HEK293 (cell line): ENCODE measurements at regions not wholly inside any gene's neighbourhood (a gene's known extent, or its start where the extent isn't known, plus 50 kb on each side); places are given as distances from the start of the nearest gene placed in this dataset.

Experiments
- CTCF ChIA-PET: fragments of 350-600 bp; formaldehyde crosslinking; extraction: SDS; loops from one replicate; lab custom pipeline; 2021; ENCODE audit warnings: antibody characterized with exemption; lab: Yijun Ruan, JAX
- POLR2A ChIA-PET: fragments of 300-600 bp; formaldehyde crosslinking; extraction: SDS; loops from one replicate; lab custom pipeline; 2020; ENCODE audit warnings: antibody characterized with exemption, inconsistent platforms; lab: Yijun Ruan, JAX
- H3K27ac ChIP-seq: fragments of 200-500 bp; sonication (Bioruptor generic); 2 replicates; pipeline ENCODE4 v1.5.1; 2014; ENCODE audit warnings: low read depth, low read length, control low read depth, inconsistent platforms; ENCODE audit errors: extremely low read depth
- H3K36me3 ChIP-seq, 2 experiments: fragments of 200-500 bp in 1 of 2; sonication (Bioruptor generic) in 1 of 2; 1 replicate in 1 of 2; 2 replicates in 1 of 2; pipeline ENCODE4 v1.5.1; 2014 to 2017; ENCODE audit warnings: inconsistent platforms in 2 of 2, low read length in 2 of 2; ENCODE audit not compliant: control insufficient read depth in 2 of 2, insufficient read depth in 1 of 2
- H3K4me1 ChIP-seq: fragments of 200-500 bp; sonication (Bioruptor generic); 2 replicates; pipeline ENCODE4 v1.5.1; 2014; ENCODE audit warnings: mild to moderate bottlenecking, low read length, inconsistent platforms; ENCODE audit not compliant: control insufficient read depth, insufficient read depth
- H3K4me3 ChIP-seq: 2 replicates; pipeline ENCODE4 v1.5.1; 2011; ENCODE audit warnings: low read depth, mild to moderate bottlenecking, control low read depth, low read length, moderate library complexity
- H3K9me3 ChIP-seq: fragments of 200-500 bp; sonication (Bioruptor generic); 2 replicates; pipeline ENCODE4 v1.5.1; 2014; ENCODE audit warnings: low read depth, low read length, inconsistent platforms; ENCODE audit not compliant: control insufficient read depth, insufficient read depth
- EGR2 ChIP-seq: fragments of 450-650 bp; formaldehyde crosslinking; IDR thresholded peaks from 2 replicates; pipeline ENCODE4 v1.5.1; 2016; ENCODE audit warnings: low read depth, missing biosample characterization, missing genetic modification characterization
- FEZF1 ChIP-seq: fragments of 450-650 bp; formaldehyde crosslinking; IDR thresholded peaks from 2 replicates; pipeline ENCODE4 v1.5.1; 2016; ENCODE audit warnings: missing biosample characterization, missing genetic modification characterization
- GFI1B ChIP-seq: fragments of 450-650 bp; formaldehyde crosslinking; IDR thresholded peaks from 2 replicates; pipeline ENCODE4 v1.5.1; 2016; ENCODE audit warnings: missing biosample characterization, missing genetic modification characterization
- GLI2 ChIP-seq: fragments of 450-650 bp; formaldehyde crosslinking; IDR thresholded peaks from 2 replicates; pipeline ENCODE4; 2017; ENCODE audit warnings: missing biosample characterization, missing genetic modification characterization, low read depth, borderline replicate concordance
- HOXD13 ChIP-seq: sonication (generic); formaldehyde crosslinking; IDR thresholded peaks from 2 replicates; pipeline ENCODE4 v1.8.0; 2022; ENCODE audit warnings: missing genetic modification reagents, borderline replicate concordance
- KLF8 ChIP-seq: fragments of 450-650 bp; formaldehyde crosslinking; IDR thresholded peaks from 2 replicates; pipeline ENCODE4 v1.5.1; 2016; ENCODE audit warnings: missing biosample characterization, missing genetic modification characterization
- MZF1 ChIP-seq: fragments of 450-650 bp; formaldehyde crosslinking; IDR thresholded peaks from 2 replicates; pipeline ENCODE4 v1.5.1; 2017; ENCODE audit warnings: missing biosample characterization, missing genetic modification characterization, borderline replicate concordance
- TCF7L2 ChIP-seq: IDR thresholded peaks from 2 replicates; pipeline ENCODE4 v1.6.1; 2011; ENCODE audit warnings: low read depth, mild to moderate bottlenecking, inconsistent platforms, low read length, moderate library complexity, borderline replicate concordance
- TSHZ1 ChIP-seq: fragments of 450-650 bp; formaldehyde crosslinking; IDR thresholded peaks from 2 replicates; pipeline ENCODE4 v1.5.1; 2016; ENCODE audit warnings: missing biosample characterization, missing genetic modification characterization, borderline replicate concordance
- ZBTB20 ChIP-seq: fragments of 450-650 bp; formaldehyde crosslinking; IDR thresholded peaks from 2 replicates; pipeline ENCODE4 v1.5.1; 2016; ENCODE audit warnings: missing biosample characterization, missing genetic modification characterization
- ZBTB26 ChIP-seq: fragments of 450-650 bp; formaldehyde crosslinking; optimal IDR thresholded peaks from 2 replicates; pipeline ENCODE3; 2016; ENCODE audit warnings: missing biosample characterization, mild to moderate bottlenecking, missing genetic modification characterization
- ZIC2 ChIP-seq: fragments of 450-650 bp; formaldehyde crosslinking; IDR thresholded peaks from 2 replicates; pipeline ENCODE4 v1.5.1; 2016; ENCODE audit warnings: missing biosample characterization, missing genetic modification characterization
- ZNF10 ChIP-seq: fragments of 450-650 bp; formaldehyde crosslinking; IDR thresholded peaks from 2 replicates; pipeline ENCODE4 v1.5.1; 2017; ENCODE audit warnings: missing biosample characterization, missing genetic modification characterization
- ZNF138 ChIP-seq: fragments of 450-650 bp; formaldehyde crosslinking; IDR thresholded peaks from 2 replicates; pipeline ENCODE4 v1.5.1; 2016; ENCODE audit warnings: missing biosample characterization, missing genetic modification characterization, borderline replicate concordance
- ZNF248 ChIP-seq: fragments of 450-650 bp; formaldehyde crosslinking; IDR thresholded peaks from 2 replicates; pipeline ENCODE4 v1.5.1; 2017; ENCODE audit warnings: missing biosample characterization, missing genetic modification characterization
- ZNF324 ChIP-seq: fragments of 450-650 bp; formaldehyde crosslinking; IDR thresholded peaks from 2 replicates; pipeline ENCODE4 v1.5.1; 2016; ENCODE audit warnings: missing biosample characterization, missing genetic modification characterization
- ZNF335 ChIP-seq: fragments of 450-650 bp; formaldehyde crosslinking; conservative IDR thresholded peaks from 2 replicates; pipeline ENCODE4 v1.5.1; 2016; ENCODE audit warnings: missing biosample characterization, missing genetic modification characterization
- ZNF341 ChIP-seq: fragments of 450-650 bp; formaldehyde crosslinking; IDR thresholded peaks from 2 replicates; pipeline ENCODE4; 2016; ENCODE audit warnings: low read depth, missing biosample characterization, missing genetic modification characterization
- ZNF37A ChIP-seq: fragments of 450-650 bp; IDR thresholded peaks from 2 replicates; pipeline ENCODE4 v1.5.1; 2018; ENCODE audit warnings: missing biosample characterization, missing genetic modification characterization
- ZNF416 ChIP-seq: fragments of 450-650 bp; formaldehyde crosslinking; IDR thresholded peaks from 2 replicates; pipeline ENCODE4 v1.5.1; 2016; ENCODE audit warnings: missing biosample characterization, missing genetic modification characterization
- ZNF521 ChIP-seq: fragments of 450-650 bp; formaldehyde crosslinking; IDR thresholded peaks from 2 replicates; pipeline ENCODE4 v1.5.1; 2017; ENCODE audit warnings: missing biosample characterization, mild to moderate bottlenecking, missing genetic modification characterization
- ZNF624 ChIP-seq: fragments of 450-650 bp; formaldehyde crosslinking; IDR thresholded peaks from 2 replicates; pipeline ENCODE4 v1.5.1; 2017; ENCODE audit warnings: missing biosample characterization, missing genetic modification characterization
- ZNF677 ChIP-seq: fragments of 450-650 bp; IDR thresholded peaks from 2 replicates; pipeline ENCODE4 v1.5.0; 2018; ENCODE audit warnings: missing biosample characterization, mild to moderate bottlenecking, missing genetic modification characterization, moderate library complexity
- ZNF707 ChIP-seq: fragments of 450-650 bp; formaldehyde crosslinking; IDR thresholded peaks from 2 replicates; pipeline ENCODE4 v1.5.1; 2016; ENCODE audit warnings: missing biosample characterization, missing genetic modification characterization
- ZNF776 ChIP-seq: fragments of 450-650 bp; formaldehyde crosslinking; IDR thresholded peaks from 2 replicates; pipeline ENCODE4 v1.5.0; 2017; ENCODE audit warnings: missing biosample characterization, missing genetic modification characterization, borderline replicate concordance

GRCh38 chr6:149227796-149228195 is 89.7 kb upstream of the TAB2 start:
- Histone ChIP-seq H3K36me3 (no peaks in the 10 kb centered on the region), H3K4me1 (peaks cover 20% of the 10 kb centered on the region), H3K4me3 (no peak overlapping the region)
- TF ChIP-seq ZNF37A (tag by site-specific recombination) (no peak), GFI1B (no peak), ZNF324 (no peak), MZF1 (tag by site-specific recombination) (no peak), ZNF335 (tag by site-specific recombination) (no peak)
- TF ChIP-seq, all 188 proteins: peak for 0
- no peaks in the 10 kb centered on the region for H3K9me3 ChIP-seq
- ChIA-PET CTCF (interaction anchor here (0.9 kb wide), 1 partner anchor 8 kb away, joined by 3 read pairs; no protein-coding TSS in a partner anchor), POLR2A (no interaction called here)
- no peak overlapping the region for H3K27ac ChIP-seq

- TF ChIP-seq HOXD13 (CRISPR knock-in tag), result no peak
- no peak for TF ChIP-seq EGR2 (tag by site-specific recombination)
- TF ChIP-seq ZNF248 (tag by site-specific recombination), result no peak
- TF ChIP-seq ZNF521 (tag by site-specific recombination), result no peak
- no peak for TF ChIP-seq ZIC2 (tag by site-specific recombination)
- TF ChIP-seq ZNF624 (tag by site-specific recombination), result no peak
- TF ChIP-seq ZNF341 (tag by site-specific recombination), result no peak
- TF ChIP-seq ZNF416 (tag by site-specific recombination), result no peak
- no peak for TF ChIP-seq TSHZ1 (tag by site-specific recombination)
- TF ChIP-seq KLF8, result no peak
- TF ChIP-seq FEZF1 (tag by site-specific recombination), result no peak
- no peak for TF ChIP-seq ZNF138
- no peak for TF ChIP-seq ZBTB20 (tag by site-specific recombination)
- TF ChIP-seq TCF7L2, result no peak
- no peak for TF ChIP-seq ZNF707
- TF ChIP-seq ZNF10 (tag by site-specific recombination), result no peak
- TF ChIP-seq ZBTB26, result no peak
- no peak for TF ChIP-seq GLI2 (tag by site-specific recombination)
- no peak for TF ChIP-seq ZNF776 (tag by site-specific recombination)
- no peak for TF ChIP-seq ZNF677
- Histone ChIP-seq H3K36me3 (no peaks in the 10 kb centered on the region), H3K4me1 (peaks cover 20% of the 10 kb centered on the region), H3K4me3 (no peak overlapping the region), H3K9me3 (no peaks in the 10 kb centered on the region), H3K27ac (no peak overlapping the region)
- ChIA-PET CTCF (interaction anchor here (0.7 to 0.9 kb wide), 2 partner anchors 9 to 1344 kb away, joined by 3 read pairs; no protein-coding TSS in a partner anchor), POLR2A (no interaction called here)
These were observed 89.1 kb upstream of the TAB2 start for GRCh38 chr6:149228311-149228955.
